ENCODE measurements at regions not wholly inside any gene's neighbourhood (a gene's known extent, or its start where the extent isn't known, plus 50 kb on each side); places are given as distances from the start of the nearest gene placed in this dataset.

- ChIA-PET POLR2A (no interaction called here), CTCF (no interaction called here)
- Mint-ChIP-seq H3K27me3 (no peaks in the 10 kb centered on the region), H3K9me3 (peaks cover 2% of the 10 kb centered on the region), H3K4me3 (no peak overlapping the region), H3K36me3 (ENCODE audit: low read depth) (no peaks in the 10 kb centered on the region), H3K4me1 (no peaks in the 10 kb centered on the region), H3K27ac (no peak overlapping the region)
- no peak for DNase-seq
Measured at GRCh38 chr4:41446981-41447725, 90.8 kb upstream of the LIMCH1 start.

GRCh38 chr4:41448934-41449333, 89.0 kb upstream of the LIMCH1 start:
- Mint-ChIP-seq H3K4me3 (no peak overlapping the region), H3K9me3 (peaks cover 2% of the 10 kb centered on the region), H3K27me3 (no peaks in the 10 kb centered on the region), H3K27ac (no peak overlapping the region), H3K4me1 (no peaks in the 10 kb centered on the region), H3K36me3 (ENCODE audit: low read depth) (no peaks in the 10 kb centered on the region)
- DNase-seq, result no peak
- ChIA-PET CTCF (no interaction called here), POLR2A (no interaction called here)

- POLR2A ChIA-PET, result no interaction called here
- H3K27me3 Mint-ChIP-seq, result no peaks in the 10 kb centered on the region
Measured at GRCh38 chr4:41451961-41452360, 86.0 kb upstream of the LIMCH1 start.

GRCh38 chr4:41452484-41453225, 85.3 kb upstream of the LIMCH1 start:
- Mint-ChIP-seq H3K9me3 (peaks cover 2% of the 10 kb centered on the region), H3K27me3 (no peaks in the 10 kb centered on the region), H3K36me3 (ENCODE audit: low read depth) (no peaks in the 10 kb centered on the region), H3K4me3 (no peak overlapping the region), H3K4me1 (no peaks in the 10 kb centered on the region), H3K27ac (no peak overlapping the region)
- ChIA-PET CTCF (no interaction called here), POLR2A (no interaction called here)
- DNase-seq, result no peak

More at GRCh38 chr4:41451961-41452360, 86.0 kb upstream of the LIMCH1 start:
- no peaks in the 10 kb centered on the region for H3K4me1 Mint-ChIP-seq
- DNase-seq, result no peak
- H3K4me3 Mint-ChIP-seq, result no peak overlapping the region
- no peak overlapping the region for H3K27ac Mint-ChIP-seq
- H3K9me3 Mint-ChIP-seq, result peaks cover 2% of the 10 kb centered on the region
- no peaks in the 10 kb centered on the region for H3K36me3 Mint-ChIP-seq (ENCODE audit: low read depth)
- CTCF ChIA-PET, result no interaction called here

GRCh38 chr4:41454423-41454822, 83.5 kb upstream of the LIMCH1 start:
- ChIA-PET CTCF (no interaction called here), POLR2A (no interaction called here)
- Mint-ChIP-seq H3K9me3 (peaks cover 2% of the 10 kb centered on the region), H3K27me3 (no peaks in the 10 kb centered on the region), H3K4me1 (no peaks in the 10 kb centered on the region), H3K27ac (no peak overlapping the region), H3K36me3 (ENCODE audit: low read depth) (no peaks in the 10 kb centered on the region), H3K4me3 (no peak overlapping the region)
- no peak for DNase-seq

GRCh38 chr4:41455206-41455605, 82.8 kb upstream of the LIMCH1 start:
- H3K9me3 Mint-ChIP-seq, result peaks cover 2% of the 10 kb centered on the region
- CTCF ChIA-PET, result no interaction called here
- H3K4me1 Mint-ChIP-seq, result no peaks in the 10 kb centered on the region
- POLR2A ChIA-PET, result no interaction called here
- H3K27ac Mint-ChIP-seq, result no peak overlapping the region
- no peak overlapping the region for H3K4me3 Mint-ChIP-seq
- no peaks in the 10 kb centered on the region for H3K27me3 Mint-ChIP-seq
- H3K36me3 Mint-ChIP-seq (ENCODE audit: low read depth), result no peaks in the 10 kb centered on the region
- DNase-seq, result no peak

GRCh38 chr4:41456559-41457101, 81.3 kb upstream of the LIMCH1 start:
- ChIA-PET CTCF (no interaction called here), POLR2A (no interaction called here)
- no peak overlapping the region for H3K27ac Mint-ChIP-seq

GRCh38 chr4:41458689-41459088, 79.3 kb upstream of the LIMCH1 start:
- Mint-ChIP-seq H3K36me3 (ENCODE audit: low read depth) (no peaks in the 10 kb centered on the region), H3K4me1 (no peaks in the 10 kb centered on the region), H3K4me3 (no peak overlapping the region), H3K9me3 (no peaks in the 10 kb centered on the region), H3K27ac (no peak overlapping the region), H3K27me3 (no peaks in the 10 kb centered on the region)
- ChIA-PET CTCF (no interaction called here), POLR2A (no interaction called here)
- no peak for DNase-seq

More at GRCh38 chr4:41456559-41457101, 81.3 kb upstream of the LIMCH1 start:
- Mint-ChIP-seq H3K36me3 (ENCODE audit: low read depth) (no peaks in the 10 kb centered on the region), H3K4me3 (no peak overlapping the region), H3K9me3 (no peaks in the 10 kb centered on the region), H3K27me3 (no peaks in the 10 kb centered on the region), H3K4me1 (no peaks in the 10 kb centered on the region)
- no peak for DNase-seq

- Mint-ChIP-seq H3K4me1 (no peaks in the 10 kb centered on the region), H3K4me3 (no peak overlapping the region), H3K27ac (no peak overlapping the region), H3K27me3 (no peaks in the 10 kb centered on the region), H3K9me3 (no peaks in the 10 kb centered on the region), H3K36me3 (ENCODE audit: low read depth) (no peaks in the 10 kb centered on the region)
- CTCF ChIA-PET, result no interaction called here
- POLR2A ChIA-PET, result no interaction called here
- DNase-seq, result no peak
Measured at GRCh38 chr4:41460641-41461040, 77.3 kb upstream of the LIMCH1 start.

- no peaks in the 10 kb centered on the region for H3K27me3 Mint-ChIP-seq
- CTCF ChIA-PET, result no interaction called here
- DNase-seq, result no peak
- H3K27ac Mint-ChIP-seq, result no peak overlapping the region
- POLR2A ChIA-PET, result no interaction called here
- no peaks in the 10 kb centered on the region for H3K4me1 Mint-ChIP-seq
- H3K9me3 Mint-ChIP-seq, result no peaks in the 10 kb centered on the region
- H3K36me3 Mint-ChIP-seq (ENCODE audit: low read depth), result no peaks in the 10 kb centered on the region
- no peak overlapping the region for H3K4me3 Mint-ChIP-seq
Measured at GRCh38 chr4:41461780-41462307, 76.1 kb upstream of the LIMCH1 start.

GRCh38 chr4:41465146-41465761, 72.7 kb upstream of the LIMCH1 start:
- Mint-ChIP-seq H3K27me3 (no peaks in the 10 kb centered on the region), H3K36me3 (ENCODE audit: low read depth) (no peaks in the 10 kb centered on the region), H3K9me3 (no peaks in the 10 kb centered on the region), H3K4me3 (no peak overlapping the region), H3K4me1 (no peaks in the 10 kb centered on the region), H3K27ac (no peak overlapping the region)
- POLR2A ChIA-PET, result no interaction called here
- CTCF ChIA-PET, result no interaction called here
- DNase-seq, result no peak

GRCh38 chr4:41466249-41466648, 71.7 kb upstream of the LIMCH1 start:
- ChIA-PET POLR2A (no interaction called here), CTCF (no interaction called here)
- Mint-ChIP-seq H3K27ac (no peak overlapping the region), H3K4me1 (no peaks in the 10 kb centered on the region), H3K9me3 (no peaks in the 10 kb centered on the region), H3K27me3 (no peaks in the 10 kb centered on the region), H3K36me3 (ENCODE audit: low read depth) (no peaks in the 10 kb centered on the region), H3K4me3 (no peak overlapping the region)
- no peak for DNase-seq

GRCh38 chr4:41468122-41468521, 69.8 kb upstream of the LIMCH1 start:
- Mint-ChIP-seq H3K9me3 (no peaks in the 10 kb centered on the region), H3K4me1 (no peaks in the 10 kb centered on the region), H3K4me3 (no peak overlapping the region), H3K36me3 (ENCODE audit: low read depth) (no peaks in the 10 kb centered on the region), H3K27me3 (no peaks in the 10 kb centered on the region), H3K27ac (no peak overlapping the region)
- POLR2A ChIA-PET, result no interaction called here
- DNase-seq, result no peak
- CTCF ChIA-PET, result no interaction called here
